Left kidney (tissue), 1 donor: ENCODE measurements at regions not wholly inside any gene's neighbourhood (a gene's known extent, or its start where the extent isn't known, plus 50 kb on each side); places are given as distances from the start of the nearest gene placed in this dataset.
"Not testable (repeated sequence)": the region's sequence is repeated elsewhere in the genome, so short reads cannot be mapped to it uniquely, and the experiment has no call there.

Experiments
- DNase-seq: peaks from one replicate; pipeline ENCODE4 v3.0.0-alpha.2; 2013

DNA sequence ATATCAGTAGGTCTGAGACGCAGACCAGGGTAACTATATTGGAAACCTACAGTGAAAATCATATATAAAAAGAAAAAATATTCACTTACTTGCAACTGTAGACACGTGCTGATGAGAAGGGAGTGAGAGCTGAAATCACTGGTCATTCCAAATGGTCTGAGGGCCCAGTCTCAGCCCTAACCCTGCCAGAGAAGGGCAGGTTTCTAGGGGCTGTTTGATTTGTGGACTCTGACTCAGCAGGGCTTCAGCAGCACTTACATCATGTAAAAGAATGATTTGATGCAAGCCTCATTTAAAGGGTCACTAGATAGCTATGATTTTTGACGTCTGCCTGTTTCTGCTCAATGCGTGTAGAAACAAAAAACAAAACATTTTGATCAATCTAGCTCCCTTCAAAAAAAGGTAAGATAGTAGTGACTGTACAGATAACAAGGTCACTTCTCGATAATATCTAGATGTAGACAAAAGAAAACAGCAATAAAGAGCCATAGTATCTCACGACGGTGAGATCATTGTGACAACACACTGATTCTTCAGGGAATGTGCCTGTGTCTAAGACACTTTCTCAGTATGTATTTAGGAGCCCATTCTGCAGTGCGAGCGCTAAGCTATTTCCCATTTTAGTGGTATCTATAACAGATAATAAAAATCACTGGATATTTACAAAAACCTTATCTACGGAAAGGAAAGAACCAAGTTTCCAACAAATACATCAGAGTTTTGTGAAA, 307.2 kb downstream of the HIVEP2 start:
- no peak for DNase-seq

DNA sequence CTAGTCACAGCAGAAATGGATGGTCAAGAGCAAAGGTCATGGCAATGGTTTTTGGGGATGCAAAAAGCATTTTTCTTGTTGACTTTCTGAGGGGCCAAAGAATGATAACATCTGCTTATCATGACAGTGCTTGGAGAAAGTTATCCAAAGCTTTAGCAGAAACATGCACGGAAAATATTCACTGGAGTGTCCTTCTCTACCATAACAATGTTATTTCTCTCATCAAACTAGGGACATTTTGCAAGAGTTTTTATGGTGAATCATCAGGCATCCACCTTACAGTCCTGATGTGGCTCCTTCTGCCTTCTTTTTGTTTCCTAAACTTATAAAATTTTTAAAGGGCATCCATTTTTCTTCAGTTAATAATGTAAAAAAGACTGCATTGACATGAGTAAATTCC, 302.3 kb downstream of the HIVEP2 start:
- DNase-seq: no peak

DNA sequence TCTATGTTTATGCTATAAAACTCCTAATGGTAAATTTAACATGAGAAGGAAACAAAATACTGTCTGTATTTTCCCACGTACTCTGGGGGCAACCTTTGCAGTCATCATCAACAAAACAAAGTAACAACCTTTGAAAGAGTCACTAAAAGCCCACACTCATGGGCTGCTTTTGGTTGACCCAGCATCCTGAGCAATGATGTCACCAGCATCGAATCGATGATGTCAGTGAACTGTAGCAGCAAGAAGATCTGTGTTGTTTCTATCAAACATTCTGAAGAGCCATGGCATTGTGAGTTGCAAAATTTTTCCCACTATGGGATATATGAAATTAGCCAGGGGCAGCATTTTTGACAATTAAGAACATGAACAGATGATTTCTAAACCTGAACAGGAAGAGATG, 300.1 kb downstream of the HIVEP2 start:
- DNase-seq: no peak

DNA sequence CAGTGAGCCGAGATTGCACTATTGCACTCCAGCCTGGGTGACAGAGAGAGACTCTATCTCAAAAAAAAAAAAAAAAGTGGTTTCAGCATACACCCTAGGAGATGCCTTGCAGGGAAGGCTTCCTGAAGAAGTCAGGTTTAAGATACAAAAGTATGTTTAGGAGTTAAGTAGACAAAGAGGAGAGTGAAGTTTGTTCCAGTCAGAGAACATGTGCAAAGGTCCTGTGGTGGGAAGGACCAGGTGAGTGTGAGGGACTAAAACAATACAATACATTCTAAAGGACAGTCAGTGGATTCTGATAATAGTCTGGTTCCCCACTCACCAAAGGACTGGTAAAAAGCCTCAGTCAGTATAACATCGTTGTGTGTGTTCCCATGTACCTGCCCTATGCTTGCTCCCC, 299.3 kb downstream of the HIVEP2 start:
- DNase-seq: no peak

DNA sequence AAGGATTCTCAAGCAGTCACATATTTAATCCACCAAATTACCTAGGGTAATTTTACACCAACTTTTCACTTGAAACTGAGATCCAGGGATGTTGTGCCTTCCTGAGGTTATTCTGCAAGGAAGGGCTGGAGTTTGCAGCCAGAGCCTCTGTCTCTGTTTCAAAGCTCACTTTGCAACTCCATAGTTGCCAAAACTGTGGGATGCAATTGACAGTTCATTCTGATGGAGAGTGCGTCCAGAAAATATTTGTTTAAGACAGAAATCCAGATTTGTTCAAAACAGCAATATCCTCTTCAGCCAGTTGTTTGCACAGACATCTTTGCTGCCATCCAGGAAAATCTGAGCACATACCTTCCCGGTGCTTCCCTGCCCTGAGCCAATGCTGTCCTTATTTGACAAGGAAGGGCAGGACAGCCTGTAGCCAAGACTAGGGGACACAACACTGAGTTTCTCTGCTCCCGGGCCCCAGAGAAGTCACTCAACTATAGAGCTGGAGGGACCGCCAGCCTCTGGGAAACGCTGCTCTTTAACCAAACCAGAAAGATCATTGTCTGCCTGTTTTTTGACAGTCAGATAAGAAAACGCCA, 297.4 kb downstream of the HIVEP2 start:
- DNase-seq: no peak

DNA sequence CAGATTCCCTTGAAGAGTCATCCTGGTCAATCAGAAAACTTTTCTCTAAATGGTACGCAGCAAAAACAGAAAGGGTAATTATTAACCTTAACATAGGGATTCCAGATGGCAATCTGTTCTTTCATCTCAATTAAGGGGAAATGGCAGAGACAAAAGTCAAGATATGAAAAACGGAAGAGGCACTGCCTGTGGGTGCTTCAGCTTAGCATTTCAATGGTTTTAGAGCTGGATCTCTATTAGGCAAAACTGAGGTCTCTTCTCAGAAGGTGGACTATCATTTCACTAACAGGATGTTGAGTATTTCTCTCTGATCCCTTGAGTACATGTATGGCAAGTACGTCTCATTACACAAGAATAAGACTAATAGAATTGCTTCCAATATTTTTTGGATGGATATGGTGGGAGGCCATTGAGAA, 296.9 kb downstream of the HIVEP2 start:
- DNase-seq: no peak

DNA sequence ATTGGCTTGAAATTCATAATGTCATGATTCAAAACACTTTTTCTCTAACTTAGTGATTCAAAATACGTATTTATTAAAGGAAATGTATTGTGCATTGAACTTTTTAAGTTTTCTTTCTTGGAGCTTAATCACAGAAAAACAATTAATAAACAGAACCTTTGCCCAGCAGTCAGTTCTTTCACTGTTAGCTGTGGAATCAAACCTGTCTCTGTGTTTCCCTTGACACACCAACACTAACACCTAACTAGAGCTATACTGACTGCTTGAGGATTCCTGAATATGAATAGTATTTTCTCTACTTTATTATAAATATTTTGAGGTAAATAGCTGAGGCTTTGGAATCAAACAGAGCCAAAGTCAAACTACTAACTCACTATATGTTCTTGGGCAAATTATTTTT, 296.4 kb downstream of the HIVEP2 start:
- no peak for DNase-seq

DNA sequence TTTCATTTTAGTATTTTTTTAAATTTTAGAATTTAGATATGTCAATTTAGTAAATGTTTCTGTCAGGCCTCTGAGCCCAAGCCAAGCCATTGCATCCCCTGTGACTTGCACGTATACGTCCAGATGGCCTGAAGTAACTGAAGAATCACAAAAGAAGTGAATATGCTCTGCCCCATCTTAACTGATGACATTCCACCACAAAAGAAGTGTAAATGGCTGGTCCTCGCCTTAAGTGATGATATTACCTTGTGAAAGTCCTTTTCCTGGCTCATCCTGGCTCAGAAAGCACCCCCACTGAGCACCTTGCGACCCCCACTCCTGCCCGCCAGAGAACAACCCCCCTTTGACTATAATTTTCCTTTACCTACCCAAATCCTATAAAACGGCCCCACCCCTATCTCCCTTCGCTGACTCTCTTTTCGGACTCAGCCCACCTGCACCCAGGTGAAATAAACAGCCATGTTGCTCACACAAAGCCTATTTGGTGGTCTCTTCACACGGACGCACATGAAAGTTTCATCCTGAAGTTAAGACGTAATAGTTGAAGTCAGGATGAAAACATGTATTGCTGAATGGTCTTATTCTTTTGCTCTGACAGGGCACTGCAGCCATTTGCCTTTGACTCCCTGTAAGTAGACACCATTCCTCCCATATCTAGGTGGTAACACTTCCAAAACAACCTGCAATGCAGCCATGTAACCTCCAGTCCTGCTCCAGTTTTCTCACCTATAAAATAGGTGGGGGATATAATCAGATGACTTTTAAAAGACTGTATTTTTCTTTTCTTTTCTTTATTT, 295.3 kb downstream of the HIVEP2 start:
- DNase-seq: not testable (repeated sequence)

DNA sequence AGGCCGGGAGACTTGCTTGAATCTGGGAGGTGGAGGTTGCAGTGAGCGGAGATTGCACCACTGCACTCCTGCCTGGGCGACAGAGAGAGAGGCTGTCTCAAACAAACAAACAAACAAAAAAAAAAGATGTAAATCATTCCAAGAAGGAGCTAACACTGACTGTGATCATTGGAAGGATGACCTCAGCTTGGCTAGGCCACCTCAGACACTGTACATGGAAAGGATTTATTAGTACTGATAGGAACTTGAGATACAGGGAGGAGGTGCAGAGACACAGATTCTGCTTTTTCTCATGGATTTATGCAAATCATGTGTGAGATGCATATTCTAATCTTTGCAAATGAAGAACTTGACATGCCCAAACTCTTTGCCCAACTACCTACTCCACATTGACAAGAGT, 293.6 kb downstream of the HIVEP2 start:
- DNase-seq: no peak

DNA sequence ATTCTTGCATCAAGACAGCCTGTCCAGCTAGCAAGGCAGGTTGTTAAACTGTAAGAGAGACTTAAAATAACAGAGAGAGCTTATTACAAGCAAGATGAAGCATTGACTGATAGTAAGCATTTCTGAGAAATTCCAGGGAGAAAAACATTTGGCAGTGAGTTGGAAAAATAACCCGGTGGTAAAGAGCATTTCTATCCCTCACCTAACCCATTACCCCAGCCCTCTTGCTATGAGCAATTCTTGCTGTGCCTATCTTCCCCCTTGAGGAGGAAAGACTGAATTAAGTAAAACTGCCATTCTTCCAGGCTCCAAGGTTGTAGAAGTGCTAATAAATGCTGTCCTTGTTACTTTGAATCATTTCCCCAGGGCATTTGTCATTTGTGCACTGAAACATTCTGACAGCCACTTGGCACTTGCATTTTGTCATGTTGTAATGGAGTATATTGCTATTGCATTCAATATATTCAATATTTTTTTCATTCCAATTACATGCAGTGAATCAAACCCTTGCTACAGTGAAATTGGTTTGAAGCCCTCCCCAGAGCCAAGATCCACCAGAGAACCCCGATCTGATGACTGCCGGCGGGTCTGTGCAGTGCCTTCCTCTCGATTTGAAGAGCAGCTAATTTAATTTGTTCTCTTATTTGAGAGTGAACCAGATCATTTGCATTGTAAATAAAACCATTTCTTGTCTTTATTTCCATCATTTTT, 291.1 kb downstream of the HIVEP2 start:
- DNase-seq: no peak

DNA sequence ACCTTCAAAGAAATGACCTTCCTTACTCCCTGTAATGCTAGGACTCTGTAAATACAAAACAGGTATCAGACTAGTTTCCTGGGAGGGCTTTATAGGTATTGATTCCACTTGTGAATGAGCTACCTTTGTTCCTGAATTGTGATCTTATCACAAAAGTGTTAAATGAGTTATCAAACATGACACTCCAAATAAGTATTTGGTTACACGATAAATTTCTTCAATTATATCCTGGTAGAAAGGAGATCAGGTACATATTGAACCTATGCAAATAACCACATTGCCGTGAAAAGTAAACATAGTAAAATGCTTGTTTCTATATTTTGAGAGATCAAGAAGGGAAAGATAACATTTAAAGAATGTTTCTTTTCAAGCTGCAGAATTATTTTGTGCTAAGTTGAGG, 285.3 kb downstream of the HIVEP2 start:
- DNase-seq: no peak

DNA sequence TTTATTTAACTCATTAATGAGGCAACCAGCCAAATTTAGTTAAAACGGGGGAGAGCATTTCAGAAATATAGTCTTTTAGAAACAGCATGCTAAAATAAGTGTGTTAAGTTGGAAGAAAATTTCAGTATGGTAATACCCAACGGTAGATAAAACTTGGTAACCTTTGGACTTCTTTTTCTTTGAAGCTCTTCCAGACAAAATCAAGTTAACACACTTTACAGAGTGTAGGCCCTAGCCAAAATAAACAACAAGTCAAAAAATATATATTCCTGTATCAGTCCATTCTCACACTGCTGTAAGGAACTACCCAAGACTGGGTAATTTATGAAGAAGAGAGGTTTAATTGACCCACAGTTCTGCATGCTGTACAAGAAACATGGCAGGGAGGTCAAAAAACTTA, 279.6 kb downstream of the HIVEP2 start:
- no peak for DNase-seq

DNA sequence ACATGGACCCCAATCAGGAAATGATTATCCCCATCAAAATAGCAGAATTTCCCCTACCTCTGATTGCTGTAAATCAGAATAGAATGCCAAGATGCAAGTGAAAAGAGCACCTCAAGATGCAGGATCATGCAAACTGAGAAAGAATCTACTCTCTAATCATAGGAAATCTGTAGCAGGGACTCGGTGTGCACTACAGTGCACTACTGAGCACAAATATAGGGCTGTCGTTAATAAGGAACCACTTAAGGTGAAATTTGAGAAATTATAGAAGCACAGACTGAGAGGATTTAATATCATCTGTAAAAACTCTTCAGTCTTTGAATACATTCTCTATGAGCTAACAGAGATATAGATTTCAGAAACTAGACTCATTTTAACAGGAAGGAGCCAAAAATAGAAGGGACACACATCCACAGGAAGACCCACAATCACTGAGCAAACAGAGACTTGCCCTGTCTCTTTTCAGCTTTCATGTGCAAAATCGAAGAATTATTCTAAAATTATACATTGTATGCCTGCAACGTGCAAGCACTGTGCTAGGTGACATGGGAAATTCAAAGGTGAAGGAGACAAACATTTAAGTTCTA, 278.3 kb downstream of the HIVEP2 start:
- no peak for DNase-seq

DNA sequence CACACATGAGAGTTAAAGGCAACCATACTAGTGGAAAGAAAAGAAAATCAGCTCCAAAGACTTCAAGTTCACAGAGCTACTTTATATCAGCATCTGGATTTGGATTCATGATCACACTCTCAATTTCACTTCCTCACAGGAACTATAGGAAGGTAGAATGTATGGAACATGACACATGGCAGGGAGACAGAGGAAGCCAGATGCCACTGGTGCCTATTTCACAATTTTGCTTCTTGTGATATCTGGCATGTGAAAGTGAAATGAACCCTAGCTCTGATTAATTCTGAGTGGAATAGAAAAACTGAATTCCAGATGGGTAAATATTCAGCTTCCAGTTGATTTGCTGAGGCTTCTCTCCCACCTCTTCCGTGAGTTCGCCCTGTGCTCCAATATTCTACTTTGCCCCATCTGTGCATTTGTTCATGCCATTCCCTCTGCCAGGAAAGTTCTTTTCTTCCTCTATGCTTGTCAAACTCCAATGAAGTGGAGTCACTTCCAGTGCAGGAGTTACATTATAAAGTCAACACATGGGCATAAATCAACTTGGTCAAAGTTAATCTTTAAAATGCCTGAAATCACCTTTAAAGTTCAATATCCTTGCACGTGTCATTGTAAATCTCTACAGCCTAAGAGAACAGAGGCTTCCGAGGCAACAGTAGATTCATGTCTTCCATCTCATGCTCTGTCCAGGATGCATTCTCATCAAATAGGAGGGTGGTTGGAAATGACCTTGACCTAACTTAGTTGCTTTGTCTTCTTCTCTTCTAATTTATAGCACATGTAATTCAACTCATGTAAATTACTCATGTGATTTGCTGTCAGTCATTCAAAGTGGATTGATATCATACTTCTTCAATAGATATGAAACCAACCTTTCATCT, 275.3 kb downstream of the HIVEP2 start:
- no peak for DNase-seq

DNA sequence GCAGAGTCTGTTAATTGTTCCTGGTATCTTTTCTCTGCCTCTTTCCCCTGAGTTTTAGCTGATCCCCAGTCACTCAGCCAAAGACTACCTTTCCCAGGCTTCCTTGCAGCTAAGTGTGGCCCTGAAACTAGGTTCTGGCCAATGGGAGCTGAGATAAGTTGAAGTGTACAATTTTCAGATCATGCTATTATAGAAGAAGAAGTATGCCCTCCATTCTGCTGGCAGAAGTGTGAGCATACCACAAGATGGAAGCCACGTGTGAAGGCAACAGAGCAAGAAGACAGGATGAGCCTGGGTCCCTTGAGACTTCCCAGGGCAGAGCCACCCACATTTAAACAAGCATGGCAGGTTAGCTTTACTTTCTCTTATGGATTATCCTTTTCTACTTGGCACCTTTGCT, 273.2 kb downstream of the HIVEP2 start:
- no peak for DNase-seq

DNA sequence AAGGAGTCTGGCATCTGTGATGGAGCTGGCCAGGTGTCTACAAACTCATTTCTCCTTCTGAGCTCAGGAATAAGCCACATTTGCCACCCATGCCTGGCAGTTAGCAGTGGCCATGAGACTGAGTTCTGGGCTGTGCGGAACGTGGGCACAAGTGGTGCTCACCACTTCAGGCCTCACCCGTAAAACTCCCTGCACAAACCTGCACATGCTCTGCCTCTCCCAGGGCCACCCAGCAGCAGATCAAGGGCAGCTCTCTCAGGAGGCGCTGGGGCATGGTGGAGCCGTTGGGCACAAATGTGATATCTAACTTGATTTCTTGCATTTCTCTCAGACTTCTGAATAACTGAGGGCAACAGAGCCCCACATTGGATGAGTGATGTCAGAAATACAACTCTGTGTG, 269.5 kb downstream of the HIVEP2 start:
- no peak for DNase-seq

DNA sequence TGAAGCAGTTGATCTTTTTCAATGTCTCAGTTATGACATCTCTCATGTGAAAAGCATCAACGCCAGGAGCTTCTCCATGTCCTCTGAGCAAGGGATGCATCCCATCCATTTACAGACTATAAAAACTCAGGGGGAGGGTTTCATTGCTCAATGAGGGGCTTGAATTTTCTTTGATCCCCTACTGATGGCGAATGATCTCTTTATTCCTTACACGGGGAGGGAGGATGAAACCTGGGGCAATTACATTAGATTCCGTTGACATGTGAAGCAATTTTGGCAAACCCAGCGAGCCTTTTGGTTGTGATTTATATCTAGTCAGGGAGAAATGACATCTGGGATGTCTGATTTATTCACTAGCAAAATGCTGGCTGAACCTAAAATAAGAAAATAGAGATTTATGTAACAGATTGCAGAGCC, 268.9 kb downstream of the HIVEP2 start:
- DNase-seq: no peak

DNA sequence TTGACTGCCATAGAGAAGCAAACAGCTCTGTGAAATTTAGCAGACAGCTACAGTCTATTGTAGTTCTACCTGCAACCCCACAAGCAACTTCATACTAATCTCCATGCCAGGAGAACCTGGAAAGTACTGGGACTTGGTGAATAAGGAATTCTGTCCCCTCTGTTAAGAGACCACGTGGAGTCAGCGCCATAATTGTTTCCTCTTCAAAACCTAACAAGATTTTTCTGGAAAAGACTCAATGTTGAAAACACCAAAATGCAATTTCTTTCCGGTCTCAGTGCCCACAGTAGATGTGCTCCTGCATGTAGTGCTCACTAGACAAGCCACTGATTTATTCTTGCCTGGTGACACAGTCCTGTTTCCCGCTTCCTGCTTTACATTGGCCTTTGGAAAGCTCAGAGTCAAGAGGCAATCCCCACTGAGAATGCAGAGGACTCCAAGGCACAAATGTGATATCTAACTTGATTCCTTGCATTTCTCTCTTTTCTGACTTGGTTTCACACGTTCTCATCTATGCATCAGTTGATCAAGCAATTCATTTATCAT, 268.3 kb downstream of the HIVEP2 start:
- DNase-seq: no peak

DNA sequence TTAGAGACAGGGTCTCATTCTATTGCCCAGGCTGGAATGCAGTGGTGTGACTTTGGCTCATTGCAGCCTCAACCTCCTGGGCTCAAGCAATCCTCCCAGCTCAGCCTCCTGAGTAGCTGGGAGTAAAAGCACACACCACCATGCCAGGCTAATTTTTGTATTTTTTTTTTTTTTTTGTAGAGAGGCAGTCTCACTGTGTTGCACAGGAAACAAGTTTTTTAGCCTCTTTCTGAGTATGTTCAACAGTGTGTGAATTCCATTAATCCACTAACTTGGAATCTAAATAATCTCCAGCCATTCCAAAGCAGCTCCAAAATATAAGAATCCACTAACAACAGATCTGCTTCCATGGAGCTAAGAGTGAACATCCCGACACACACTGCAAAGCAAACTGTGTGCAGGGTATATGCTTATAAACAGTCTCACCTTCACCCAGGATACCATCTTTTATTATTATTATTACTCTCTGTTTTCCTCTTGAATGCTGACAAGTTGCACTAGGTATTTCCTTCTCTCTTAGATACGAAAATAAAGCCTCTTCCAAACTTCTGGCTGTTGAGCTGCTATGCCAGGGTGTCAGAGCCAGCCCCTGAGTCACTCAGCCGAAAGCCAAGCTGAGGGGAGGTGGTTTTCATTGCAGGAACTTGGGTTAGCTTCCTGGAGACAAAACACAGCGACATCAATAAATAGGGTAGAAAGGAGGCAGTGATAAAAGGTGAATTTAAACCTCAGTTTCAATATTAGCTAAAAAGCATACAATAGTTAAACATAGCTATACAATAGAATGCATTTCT, 264.9 kb downstream of the HIVEP2 start:
- no peak for DNase-seq

DNA sequence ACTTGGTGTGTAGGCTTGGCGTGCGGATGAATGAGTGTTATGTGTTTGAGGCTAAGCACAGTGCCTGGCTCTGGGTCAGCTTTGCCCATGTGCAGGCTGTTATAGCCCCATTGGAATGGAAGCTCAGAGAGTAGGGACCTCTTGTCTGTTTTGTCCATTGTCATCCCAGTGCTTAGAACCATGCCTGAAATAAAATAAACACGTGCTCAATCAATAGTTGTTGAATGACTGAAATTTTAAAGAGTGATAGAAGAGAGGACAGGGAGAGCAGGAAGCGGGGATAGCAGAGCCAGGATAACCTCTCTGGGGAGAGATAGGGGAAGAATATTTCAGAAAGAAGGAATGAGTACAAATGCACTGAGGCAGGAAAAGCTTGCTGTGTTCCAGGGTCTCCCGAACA, 263.9 kb downstream of the HIVEP2 start:
- DNase-seq: no peak
